DMS153 treated with DMSO at 0.1 percent for 48 hours (cell line): ENCODE measurements at regions not wholly inside any gene's neighbourhood (a gene's known extent, or its start where the extent isn't known, plus 50 kb on each side); places are given as distances from the start of the nearest gene placed in this dataset.

Source experiments
- DNase-seq: peaks from one replicate; lab custom pipeline; 2025; ENCODE audit not compliant: unreplicated experiment; lab: John Stamatoyannopoulos, UW

DNA sequence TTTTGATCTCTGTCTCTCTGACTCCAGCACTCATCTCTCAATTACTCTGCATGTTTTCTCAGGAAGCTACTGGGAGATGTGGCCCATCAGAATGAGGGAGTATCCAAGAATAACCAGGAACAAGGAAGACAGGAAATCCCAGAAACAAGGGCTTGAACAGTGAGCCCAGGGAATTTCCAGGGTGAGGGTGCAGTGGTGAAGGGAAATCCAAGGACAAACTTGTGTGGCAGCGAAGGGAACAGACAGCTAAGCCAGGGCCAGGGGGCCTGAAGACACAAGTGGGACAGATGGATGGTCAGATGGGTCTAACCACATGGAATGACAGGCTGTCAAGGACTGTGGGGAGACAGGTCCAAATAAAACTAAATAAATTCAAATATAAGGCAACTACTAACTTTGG is 121.8 kb upstream of the ERRFI1 start:
- no peak for DNase-seq

DNA sequence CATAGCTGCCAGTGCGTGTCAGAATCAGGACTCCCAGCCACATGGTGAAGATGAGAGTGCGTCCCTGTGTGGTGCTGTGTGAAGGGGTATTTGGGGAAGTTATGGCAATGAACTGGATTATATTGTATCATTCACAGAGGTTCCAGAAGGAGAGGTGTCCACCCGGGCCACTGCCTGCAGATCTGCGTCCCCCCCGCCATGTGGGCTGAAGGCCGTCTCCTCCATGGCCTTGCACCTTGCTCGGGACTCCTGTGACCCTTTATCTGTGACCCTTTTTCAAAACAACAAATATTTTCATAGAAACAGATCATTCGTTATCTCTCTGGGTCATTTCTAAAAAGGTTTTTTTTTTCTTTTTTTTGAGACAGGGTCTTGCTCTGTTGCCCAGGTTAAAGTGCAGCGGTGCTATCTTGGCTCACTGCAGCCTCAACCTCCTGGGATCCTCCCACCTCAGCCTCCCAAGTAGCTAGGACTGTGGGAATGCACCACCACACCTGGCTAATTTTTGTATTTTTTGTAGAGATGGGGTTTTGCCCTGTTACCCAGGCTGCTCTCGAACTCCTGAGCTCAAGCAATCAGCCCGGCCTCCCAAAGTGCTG is 120.2 kb upstream of the ERRFI1 start:
- DNase-seq, result no peak

DNA sequence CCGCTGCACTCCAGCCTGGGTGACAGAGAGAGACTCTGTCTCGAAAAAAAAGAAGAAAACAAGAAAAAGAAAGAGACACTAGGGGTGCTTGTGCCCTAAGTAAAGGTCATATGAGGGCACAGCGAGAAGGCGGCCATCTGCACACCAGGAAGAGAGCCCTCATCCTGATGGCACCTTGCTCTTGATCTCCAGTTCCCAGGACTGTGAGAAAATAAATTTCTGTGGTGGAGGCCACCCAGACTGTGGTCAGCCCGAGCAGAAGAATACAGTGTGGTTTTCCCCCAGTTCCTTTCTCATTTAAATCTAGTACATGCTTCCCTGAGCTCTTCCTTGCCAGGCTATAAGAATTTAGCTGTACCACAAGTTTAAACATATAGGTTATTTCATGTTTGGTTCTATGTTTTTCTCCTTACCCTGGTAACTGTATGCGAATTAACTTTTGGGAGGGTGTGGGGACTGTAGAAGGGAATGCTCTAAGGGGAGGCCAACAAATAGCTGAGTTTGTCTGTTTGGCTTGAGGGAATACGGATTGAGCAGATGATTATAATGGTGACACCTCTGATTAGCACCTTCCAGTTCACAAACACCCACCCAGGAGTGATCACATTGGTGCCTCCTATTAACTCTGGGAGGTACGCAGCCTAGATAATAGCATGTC is 119.6 kb upstream of the ERRFI1 start:
- no peak for DNase-seq

GRCh38 chr1:8144323-8144722 is 118.2 kb upstream of the ERRFI1 start:
- DNase-seq, result no peak

DNA sequence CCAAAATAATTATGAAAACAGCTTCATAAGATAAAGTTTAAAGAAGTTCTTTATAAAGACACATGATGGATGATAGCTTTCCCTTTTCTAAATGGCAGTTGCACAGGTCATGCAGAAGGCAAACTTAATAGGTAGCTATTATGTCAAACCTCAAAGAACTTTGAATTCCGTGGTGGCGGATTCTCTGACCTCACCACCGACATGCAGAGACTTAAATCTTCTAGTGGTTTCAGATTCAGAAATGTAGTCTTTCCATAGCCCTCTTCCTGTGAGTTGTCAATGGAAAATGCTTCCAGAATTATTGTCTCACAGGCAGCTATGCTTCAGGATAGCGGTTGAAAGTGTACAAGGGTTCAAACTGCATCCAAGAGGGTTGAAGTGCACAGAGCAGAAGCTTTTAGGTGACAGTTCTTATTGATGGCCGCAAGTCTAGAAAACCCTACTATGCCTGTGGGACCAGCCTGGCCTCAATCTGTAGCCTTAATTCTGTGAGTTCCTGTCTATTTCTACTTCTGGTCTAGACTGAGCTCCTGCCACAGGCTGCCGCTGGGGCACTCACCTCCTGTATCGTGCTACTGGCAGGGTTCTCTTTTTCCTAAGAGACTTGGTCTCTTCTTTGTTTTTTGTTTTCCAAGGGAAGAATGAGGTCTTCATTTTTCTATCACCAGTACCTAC is 117.0 kb upstream of the ERRFI1 start:
- DNase-seq, result no peak

- DNase-seq, result no peak
Observed at GRCh38 chr1:8139941-8140340, 113.8 kb upstream of the ERRFI1 start.

- no peak for DNase-seq
Observed at GRCh38 chr1:8139383-8139782, 113.3 kb upstream of the ERRFI1 start.

DNA sequence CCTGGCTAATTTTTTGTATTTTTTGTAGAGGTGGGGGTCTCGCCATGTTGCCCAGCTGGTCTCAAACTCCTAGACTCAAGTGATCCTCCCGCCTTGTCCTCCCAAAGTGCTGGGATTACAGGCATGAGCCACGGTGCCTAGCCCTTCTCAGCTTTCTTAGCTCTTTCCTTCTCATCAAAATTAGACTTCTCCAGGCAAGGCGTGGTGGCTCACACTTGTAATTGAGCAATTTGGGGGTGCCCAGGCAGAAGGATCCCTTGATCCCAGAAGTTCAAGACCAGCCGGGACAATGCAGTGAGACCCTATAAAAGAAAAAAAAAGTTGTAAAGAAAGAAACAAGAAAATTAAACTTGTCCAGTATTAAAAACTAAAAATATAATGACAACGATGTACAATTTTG is 112.6 kb upstream of the ERRFI1 start:
- no peak for DNase-seq

- no peak for DNase-seq
Observed at GRCh38 chr1:8137481-8138244, 111.6 kb upstream of the ERRFI1 start.

GRCh38 chr1:8136766-8137165 is 110.7 kb upstream of the ERRFI1 start:
- DNase-seq, result no peak

GRCh38 chr1:8135250-8135649 is 109.1 kb upstream of the ERRFI1 start:
- DNase-seq, result no peak

- DNase-seq, result no peak
Observed at GRCh38 chr1:8134546-8135235, 108.6 kb upstream of the ERRFI1 start.

GRCh38 chr1:8133657-8134430 is 107.7 kb upstream of the ERRFI1 start:
- DNase-seq, result no peak

GRCh38 chr1:8133190-8133589 is 107.1 kb upstream of the ERRFI1 start:
- DNase-seq, result no peak

- no peak for DNase-seq
Observed at GRCh38 chr1:8127171-8127641, 101.1 kb upstream of the ERRFI1 start.

DNA sequence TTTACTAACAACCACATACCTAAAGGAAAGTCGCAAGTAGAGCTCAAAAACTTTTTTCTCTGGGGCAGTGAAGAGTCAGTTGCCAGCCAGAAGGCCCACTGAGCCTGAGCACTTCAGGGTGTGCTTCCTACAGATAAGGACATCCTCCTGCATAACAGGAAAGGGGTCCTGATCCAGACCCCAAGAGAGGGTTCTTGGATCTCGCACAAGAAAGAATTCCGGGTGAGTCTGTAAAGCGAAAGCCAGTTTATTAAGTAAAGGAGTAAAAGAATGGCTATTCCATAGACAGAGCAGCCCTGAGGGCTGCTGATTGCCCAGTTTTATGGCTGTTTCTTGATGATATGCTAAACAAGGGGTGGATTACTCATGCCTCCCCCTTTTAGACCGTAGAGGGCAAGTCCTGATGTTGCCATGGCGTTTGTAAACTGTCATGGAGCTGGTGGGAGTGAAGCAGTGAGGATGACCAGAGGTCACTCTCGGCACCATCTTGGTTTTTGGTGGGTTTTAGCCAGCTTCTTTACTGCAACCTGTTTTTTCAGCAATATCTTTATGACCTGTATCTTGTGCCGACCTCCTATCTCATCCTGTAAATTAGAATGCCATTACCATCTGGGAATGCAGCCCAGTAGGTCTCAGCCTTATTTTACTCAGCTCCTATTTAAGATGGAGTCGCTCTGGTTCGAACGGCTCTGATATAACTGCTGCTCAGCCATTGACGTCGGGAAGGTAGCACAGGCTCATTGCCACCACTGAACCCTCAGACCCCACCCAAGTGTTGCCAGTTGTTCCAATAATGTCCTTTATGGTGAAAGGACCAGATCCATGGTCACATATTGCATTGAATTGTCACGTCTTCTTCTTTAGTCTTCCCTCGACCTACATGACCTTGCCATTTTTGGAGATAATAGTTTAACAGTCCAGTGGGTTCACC is 96.6 kb upstream of the ERRFI1 start:
- DNase-seq, result no peak

DNA sequence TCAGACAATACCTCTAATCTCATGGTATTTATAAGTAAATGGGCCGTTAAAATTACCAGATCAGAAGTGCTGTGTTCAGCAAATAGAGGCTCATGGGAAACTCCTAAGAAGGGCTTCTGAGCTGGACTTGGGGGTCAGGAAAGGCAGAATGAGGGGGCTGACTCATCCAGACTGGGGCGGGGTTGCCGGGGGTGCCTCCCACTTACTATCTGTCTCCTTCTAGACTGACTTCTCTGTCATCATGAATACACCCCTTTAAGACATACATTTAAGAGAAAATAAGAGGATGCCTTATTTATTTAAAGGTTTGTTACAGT is 96.0 kb upstream of the ERRFI1 start:
- no peak for DNase-seq

DNA sequence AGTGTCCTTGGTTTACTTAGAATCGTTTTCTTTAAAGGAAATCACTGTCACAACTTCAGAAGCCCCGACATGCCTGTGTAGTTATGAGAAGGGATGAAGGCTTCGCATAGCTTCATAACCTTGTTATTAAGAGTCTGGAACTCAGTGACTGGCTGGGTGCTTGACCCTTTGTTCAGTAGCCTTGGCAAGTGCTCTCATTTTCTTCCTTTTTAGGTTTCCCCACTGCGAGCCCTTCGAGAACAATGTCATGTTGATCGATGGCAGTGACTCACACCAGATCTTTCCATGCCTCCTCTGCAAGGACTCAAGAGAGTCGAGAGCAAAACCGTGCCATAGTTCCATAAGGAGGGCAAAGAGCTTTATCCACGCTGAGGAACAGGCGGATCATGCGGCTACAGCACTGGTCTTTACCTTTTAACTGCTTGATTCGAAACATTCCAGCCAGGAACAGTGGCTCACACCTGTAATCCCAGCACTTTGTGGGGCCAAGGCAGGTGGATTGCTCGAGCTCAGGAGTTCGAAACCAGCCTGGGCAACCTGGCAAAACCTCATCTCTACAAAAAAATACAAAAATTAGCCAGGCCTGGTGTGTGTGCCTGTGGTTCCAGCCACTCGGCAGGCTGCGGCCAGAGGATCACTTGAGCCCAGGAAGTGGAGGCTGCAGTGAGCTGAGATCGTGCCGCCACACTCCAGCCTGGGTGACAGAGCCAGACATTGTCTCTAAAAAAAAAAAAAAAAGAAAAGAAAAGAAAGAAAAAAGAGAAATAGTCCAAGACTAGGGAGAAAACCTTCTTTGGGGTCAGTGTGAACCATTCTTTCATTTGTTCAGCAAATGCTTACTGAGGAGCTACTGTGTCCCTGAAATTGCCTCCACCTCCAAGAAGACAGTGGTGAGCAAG is 95.4 kb upstream of the ERRFI1 start:
- DNase-seq, result no peak
